HG03571 (cell line): ENCODE measurements at regions not wholly inside any gene's neighbourhood (a gene's known extent, or its start where the extent isn't known, plus 50 kb on each side); places are given as distances from the start of the nearest gene placed in this dataset.

Experiments used
- ATAC-seq: cut with Tn5 transposase; IDR thresholded peaks from one replicate; pipeline ENCODE4 v1.9.1; 2021; ENCODE audit not compliant: unreplicated experiment

GRCh38 chr13:24075137-24075975, 85.2 kb upstream of the SPATA13 start:
- no peak for ATAC-seq

GRCh38 chr13:24076109-24076508, 84.4 kb upstream of the SPATA13 start:
- ATAC-seq = no peak

GRCh38 chr13:24076636-24077035, 83.9 kb upstream of the SPATA13 start:
- no peak for ATAC-seq

- ATAC-seq = no peak
Measured at GRCh38 chr13:24080134-24080533, 80.4 kb upstream of the SPATA13 start.

GRCh38 chr13:24081387-24081786, 79.1 kb upstream of the SPATA13 start:
- no peak for ATAC-seq

- ATAC-seq = no peak
Measured at GRCh38 chr13:24083141-24083540, 77.4 kb upstream of the SPATA13 start.

GRCh38 chr13:24083722-24084421, 76.6 kb upstream of the SPATA13 start:
- no peak for ATAC-seq

- ATAC-seq = no peak
Measured at GRCh38 chr13:24085662-24086061, 74.9 kb upstream of the SPATA13 start.

GRCh38 chr13:24086642-24087041, 73.9 kb upstream of the SPATA13 start:
- no peak for ATAC-seq

- ATAC-seq = no peak
Measured at GRCh38 chr13:24087605-24088225, 72.8 kb upstream of the SPATA13 start.

- ATAC-seq = no peak
Measured at GRCh38 chr13:24090049-24090448, 70.5 kb upstream of the SPATA13 start.

- no peak for ATAC-seq
Measured at GRCh38 chr13:24091080-24091479, 69.4 kb upstream of the SPATA13 start.

- ATAC-seq = no peak
Measured at GRCh38 chr13:24092108-24092507, 68.4 kb upstream of the SPATA13 start.

GRCh38 chr13:24093047-24093446, 67.5 kb upstream of the SPATA13 start:
- ATAC-seq = no peak

- no peak for ATAC-seq
Measured at GRCh38 chr13:24096659-24097058, 63.9 kb upstream of the SPATA13 start.

- no peak for ATAC-seq
Measured at GRCh38 chr13:24097064-24097463, 63.5 kb upstream of the SPATA13 start.

GRCh38 chr13:24097667-24098066, 62.9 kb upstream of the SPATA13 start:
- no peak for ATAC-seq

- ATAC-seq = no peak
Measured at GRCh38 chr13:24099490-24099889, 61.0 kb upstream of the SPATA13 start.

- ATAC-seq = no peak
Measured at GRCh38 chr13:24100188-24100587, 60.3 kb upstream of the SPATA13 start.

GRCh38 chr13:24103782-24104372, 56.6 kb upstream of the SPATA13 start:
- no peak for ATAC-seq

- no peak for ATAC-seq
Measured at GRCh38 chr13:24104723-24105122, 55.8 kb upstream of the SPATA13 start.

GRCh38 chr13:24106429-24106828, 54.1 kb upstream of the SPATA13 start:
- ATAC-seq = no peak
